ENCODE measurements at regions not wholly inside any gene's neighbourhood (a gene's known extent, or its start where the extent isn't known, plus 50 kb on each side); places are given as distances from the start of the nearest gene placed in this dataset.

- TF ChIP-seq, protein P1, sequence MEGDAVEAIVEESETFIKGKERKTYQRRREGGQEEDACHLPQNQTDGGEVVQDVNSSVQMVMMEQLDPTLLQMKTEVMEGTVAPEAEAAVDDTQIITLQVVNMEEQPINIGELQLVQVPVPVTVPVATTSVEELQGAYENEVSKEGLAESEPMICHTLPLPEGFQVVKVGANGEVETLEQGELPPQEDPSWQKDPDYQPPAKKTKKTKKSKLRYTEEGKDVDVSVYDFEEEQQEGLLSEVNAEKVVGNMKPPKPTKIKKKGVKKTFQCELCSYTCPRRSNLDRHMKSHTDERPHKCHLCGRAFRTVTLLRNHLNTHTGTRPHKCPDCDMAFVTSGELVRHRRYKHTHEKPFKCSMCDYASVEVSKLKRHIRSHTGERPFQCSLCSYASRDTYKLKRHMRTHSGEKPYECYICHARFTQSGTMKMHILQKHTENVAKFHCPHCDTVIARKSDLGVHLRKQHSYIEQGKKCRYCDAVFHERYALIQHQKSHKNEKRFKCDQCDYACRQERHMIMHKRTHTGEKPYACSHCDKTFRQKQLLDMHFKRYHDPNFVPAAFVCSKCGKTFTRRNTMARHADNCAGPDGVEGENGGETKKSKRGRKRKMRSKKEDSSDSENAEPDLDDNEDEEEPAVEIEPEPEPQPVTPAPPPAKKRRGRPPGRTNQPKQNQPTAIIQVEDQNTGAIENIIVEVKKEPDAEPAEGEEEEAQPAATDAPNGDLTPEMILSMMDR (conservative IDR thresholded peaks at IDR 0.05; ENCODE audit: low read depth, low read length), result no peak
- TF ChIP-seq EZH2 (IDR thresholded peaks at IDR 0.05; ENCODE audit: borderline replicate concordance, low read depth, low read length, poor library complexity, severe bottlenecking), result no peak
These were observed 72.1 kb upstream of the CD82 start for GRCh38 chr11:44493383-44493782.
